HepG2 (cell line): ENCODE measurements at regions not wholly inside any gene's neighbourhood (a gene's known extent, or its start where the extent isn't known, plus 50 kb on each side); places are given as distances from the start of the nearest gene placed in this dataset.
A peak's percentile ranks its signal among the peaks of the same experiment; 100 is the strongest.

Experiments used
- ATAC-seq: fragments of 200-7000 bp; cut with Tn5 transposase; 3 replicates; pipeline ENCODE4 v1.9.1; 2020; ENCODE audit warnings: mild to moderate bottlenecking, moderate library complexity
- BruUV-seq: library from RNA; stranded (reverse); fragments of 400-500 nt; replicated peaks from 2 replicates; lab custom pipeline; 2021; lab: Mats Ljungman, UMichigan
- CTCF ChIA-PET: fragments of 300-600 bp; formaldehyde crosslinking; extraction: SDS; loops from one replicate; lab custom pipeline; 2021; ENCODE audit warnings: low total read pairs, inconsistent platforms, low intra/inter-chr PET ratio; lab: Yijun Ruan, JAX
- POLR2A ChIA-PET: fragments of 350-600 bp; sonication (Branson Sonifier 250); formaldehyde crosslinking; loops from one replicate; lab custom pipeline; 2020; ENCODE audit warnings: antibody characterized with exemption, inconsistent platforms; lab: Yijun Ruan, JAX
- DNase-seq: peaks from one replicate; pipeline ENCODE4 v3.0.0-alpha.2; 2015; ENCODE audit warnings: low spot score
- FAIRE-seq: peaks from 3 replicates; lab custom pipeline; 2011; peaks lifted over from hg19 to GRCh38; lab: Jason Lieb, UNC
- H2AFZ ChIP-seq: one replicate; pipeline ENCODE4 v1.6.1; 2011; ENCODE audit warnings: low read length, inconsistent platforms
- H3K27ac ChIP-seq: fragments of 300-600 bp; 3 replicates; pipeline ENCODE4 v1.8.0; 2011; ENCODE audit warnings: mixed run types, mild to moderate bottlenecking, mixed read lengths, low read length, inconsistent platforms; ENCODE audit not compliant: insufficient read depth; ENCODE audit errors: extremely low read length
- H3K27me3 ChIP-seq, 2 experiments: fragments of 200-600 bp in 1 of 2; 2 replicates in 1 of 2; 3 replicates in 1 of 2; pipeline versions ENCODE4 v1.6.0 to v1.8.0; 2011; ENCODE audit warnings: low read length in 2 of 2, mild to moderate bottlenecking in 2 of 2, moderate library complexity in 2 of 2, inconsistent platforms in 1 of 2; ENCODE audit not compliant: insufficient read depth in 2 of 2, control insufficient read depth in 1 of 2
- H3K36me3 ChIP-seq, 2 experiments: fragments of 200-600 bp in 1 of 2; replicated peaks in 1 of 2; 2 replicates in 1 of 2; 3 replicates in 1 of 2; pipeline versions ENCODE4 v1.5.1 to v1.8.0; 2011; ENCODE audit warnings: low read length in 2 of 2, inconsistent platforms in 1 of 2; ENCODE audit not compliant: insufficient read depth in 2 of 2, control insufficient read depth in 1 of 2
- H3K4me1 ChIP-seq: 2 replicates; pipeline ENCODE4 v1.5.1; 2012; ENCODE audit warnings: low read length, inconsistent platforms; ENCODE audit not compliant: insufficient read depth
- H3K4me2 ChIP-seq: 2 replicates; pipeline ENCODE4 v1.6.0; 2011; ENCODE audit warnings: low read depth, low read length, inconsistent platforms
- H3K4me3 ChIP-seq, 3 experiments: fragments of 200-600 bp in 1 of 3; sonication (generic), shearing (Covaris generic) in 1 of 3; replicated peaks in 1 of 3; 2 replicates each; pipeline ENCODE4 v1.5.1; 2011 to 2016; ENCODE audit warnings: low read length in 3 of 3, inconsistent platforms in 2 of 3, low read depth in 2 of 3, mild to moderate bottlenecking in 2 of 3, control low read depth in 1 of 3, mixed read lengths in 1 of 3; ENCODE audit not compliant: insufficient read depth in 1 of 3
- H3K79me2 ChIP-seq: one replicate; pipeline ENCODE4 v1.6.1; 2011; ENCODE audit warnings: low read length, inconsistent platforms; ENCODE audit not compliant: insufficient read depth
- H3K9ac ChIP-seq: 2 replicates; pipeline ENCODE4 v1.6.0; 2011; ENCODE audit warnings: mild to moderate bottlenecking, low read depth, low read length, inconsistent platforms; ENCODE audit not compliant: insufficient read depth
- H3K9me3 ChIP-seq: 2 replicates; pipeline ENCODE4 v1.5.1; 2012; ENCODE audit warnings: mild to moderate bottlenecking, low read length
- H4K20me1 ChIP-seq: 2 replicates; pipeline ENCODE4 v1.6.0; 2011; ENCODE audit warnings: inconsistent platforms, mild to moderate bottlenecking, low read length, moderate library complexity; ENCODE audit not compliant: insufficient read depth
- HMG20A ChIP-seq: IDR thresholded peaks from 2 replicates; pipeline ENCODE4 v1.6.1; 2016; ENCODE audit warnings: borderline replicate concordance
- NONO ChIP-seq, 2 experiments: fragments of 450-650 bp in 1 of 2; sonication (generic) in 1 of 2; formaldehyde crosslinking in 1 of 2; IDR thresholded peaks in 1 of 2; conservative IDR thresholded peaks in 1 of 2; 2 replicates each; pipeline versions ENCODE4 v1.6.1 to v1.8.0; 2017 to 2022; ENCODE audit warnings: mild to moderate bottlenecking in 1 of 2, missing genetic modification reagents in 1 of 2, moderate library complexity in 1 of 2
- SAFB2 ChIP-seq: sonication (generic); formaldehyde crosslinking; IDR thresholded peaks from 2 replicates; pipeline ENCODE4 v1.5.1; 2020; ENCODE audit warnings: missing genetic modification reagents, low read depth, mild to moderate bottlenecking, borderline replicate concordance
- TRIM24 ChIP-seq: sonication (generic); formaldehyde crosslinking; IDR thresholded peaks from 2 replicates; pipeline ENCODE4 v1.8.0; 2022; ENCODE audit warnings: mild to moderate bottlenecking, missing genetic modification reagents
- XRCC5 ChIP-seq: fragments of 200-400 bp; formaldehyde crosslinking; optimal IDR thresholded peaks from 2 replicates; pipeline ENCODE3; 2017; ENCODE audit warnings: mild to moderate bottlenecking, low read length
- YEATS4 ChIP-seq: sonication (generic); formaldehyde crosslinking; IDR thresholded peaks from 2 replicates; pipeline ENCODE4 v1.4.0; 2020; ENCODE audit warnings: missing genetic modification reagents, borderline replicate concordance
- ZKSCAN1 ChIP-seq: fragments of 150-350 bp; IDR thresholded peaks from 2 replicates; pipeline ENCODE4 v1.6.1; 2014; ENCODE audit warnings: low read length
- ZNF121 ChIP-seq: sonication (generic); formaldehyde crosslinking; IDR thresholded peaks from 2 replicates; pipeline ENCODE4 v1.5.0; 2020; ENCODE audit warnings: mild to moderate bottlenecking, missing genetic modification reagents
- ZNF18 ChIP-seq: sonication (generic); formaldehyde crosslinking; IDR thresholded peaks from 2 replicates; pipeline ENCODE4 v1.8.0; 2022; ENCODE audit warnings: mild to moderate bottlenecking, missing genetic modification reagents; ENCODE audit not compliant: insufficient replicate concordance
- ZNF234 ChIP-seq: sonication (generic); formaldehyde crosslinking; conservative IDR thresholded peaks from 2 replicates; pipeline ENCODE4 v1.5.1; 2020; ENCODE audit warnings: mild to moderate bottlenecking, missing genetic modification reagents
- ZNF549 ChIP-seq: sonication (generic); formaldehyde crosslinking; IDR thresholded peaks from 2 replicates; pipeline ENCODE4 v1.5.0; 2020; ENCODE audit warnings: missing genetic modification reagents
- ZNF570 ChIP-seq: sonication (generic); formaldehyde crosslinking; IDR thresholded peaks from 2 replicates; pipeline ENCODE4 v1.4.0; 2020; ENCODE audit warnings: mild to moderate bottlenecking, missing genetic modification reagents, borderline replicate concordance
- ZNF660 ChIP-seq: sonication (generic); formaldehyde crosslinking; IDR thresholded peaks from 2 replicates; pipeline ENCODE4 v1.5.1; 2020; ENCODE audit warnings: mild to moderate bottlenecking, low read depth, missing genetic modification reagents, borderline replicate concordance
- ZNF7 ChIP-seq: IDR thresholded peaks from 2 replicates; pipeline ENCODE4 v1.6.1; 2016; ENCODE audit warnings: missing biosample characterization, missing genetic modification reagents
- ZNF761 ChIP-seq: sonication (generic); formaldehyde crosslinking; conservative IDR thresholded peaks from 2 replicates; pipeline ENCODE4 v1.4.0; 2020; ENCODE audit warnings: mild to moderate bottlenecking, missing genetic modification reagents
- WGBS: methylation state at CpG from one replicate; pipeline ENCODE4 v1.1.6; 2017; ENCODE audit warnings: low lambda C conversion rate; 5-methylcytosine and 5-hydroxymethylcytosine counted together
- in situ Hi-C: cut with HindIII; loops from 2 replicates; pipeline ENCODE4 v1.10.0; 2017; ENCODE audit warnings: low pct_unique_long_range_greater_than_20kb; ENCODE audit not compliant: extremely low pct_ligation_motif_present
- intact Hi-C: fragments of 100-400 bp; cut with micrococcal nuclease; formaldehyde crosslinking; loops from one replicate; pipeline ENCODE4 v1.10.0; 2022; ENCODE audit not compliant: unreplicated experiment

GRCh38 chr20:57881466-57882385 lies 171.9 kb upstream of the PMEPA1 start:
- BruUV-seq = no TSS peak
- Histone ChIP-seq H4K20me1 (no peaks in the 10 kb centered on the region), H3K9ac (no peak overlapping the region), H3K9me3 (no peaks in the 10 kb centered on the region), H3K4me2 (no peak overlapping the region), H3K4me3 (no peak overlapping the region), H2AFZ (no peak overlapping the region), H3K27ac (no peak overlapping the region), H3K4me1 (no peaks in the 10 kb centered on the region), H3K27me3 (peaks cover 6 to 68% of the 10 kb centered on the region in 2 experiments; a peak in 4 of 5 replicates), H3K36me3 (no peaks in the 10 kb centered on the region), H3K79me2 (no peaks in the 10 kb centered on the region)
- in situ Hi-C loops (no loop called here), intact Hi-C loops (no loop called here)
- DNase-seq = no peak
- 22% methylated on average over 15 of the region's 15 CpGs for WGBS
- CTCF ChIA-PET = no interaction called here
- ATAC-seq = peak; percentile 28; the same call in 1 of the 3 replicates
- TF ChIP-seq ZNF660 (CRISPR knock-in tag) = no peak
- TF ChIP-seq ZNF7 = no peak
- TF ChIP-seq ZNF570 = no peak
- no peak for TF ChIP-seq TRIM24 (CRISPR knock-in tag)
- TF ChIP-seq ZNF549 (CRISPR knock-in tag) = no peak
- FAIRE-seq = no peak
- POLR2A ChIA-PET = no interaction called here

- H3K36me3 ChIP-seq = no peaks in the 10 kb centered on the region
- H3K27ac ChIP-seq = no peak overlapping the region
- H4K20me1 ChIP-seq = no peaks in the 10 kb centered on the region
- ChIA-PET POLR2A (no interaction called here), CTCF (no interaction called here)
- intact Hi-C loops = no loop called here
- H3K79me2 ChIP-seq = no peaks in the 10 kb centered on the region
- no peak overlapping the region for H3K4me2 ChIP-seq
- BruUV-seq = no TSS peak
- H2AFZ ChIP-seq = no peak overlapping the region
- H3K27me3 ChIP-seq = peaks cover 6 to 72% of the 10 kb centered on the region in 2 experiments; a peak in 4 of 5 replicates
- in situ Hi-C loops = no loop called here
- no peak overlapping the region for H3K4me3 ChIP-seq
- no peak for DNase-seq
- H3K9me3 ChIP-seq = no peaks in the 10 kb centered on the region
- no peaks in the 10 kb centered on the region for H3K4me1 ChIP-seq
- TF ChIP-seq SAFB2 = no peak
- no peak for TF ChIP-seq YEATS4 (CRISPR knock-in tag)
- no peak for TF ChIP-seq NONO (IDR thresholded peaks at IDR 0.05)
- TF ChIP-seq NONO (CRISPR knock-in tag; conservative IDR thresholded peaks at IDR 0.05) = no peak
- TF ChIP-seq ZNF234 (CRISPR knock-in tag) = no peak
- no peak for TF ChIP-seq ZKSCAN1
- no peak for TF ChIP-seq XRCC5
- no peak for TF ChIP-seq ZNF761
- no peak for TF ChIP-seq ZNF18
- TF ChIP-seq HMG20A (CRISPR knock-in tag) = no peak
- TF ChIP-seq ZNF121 = no peak
- H3K9ac ChIP-seq = no peak overlapping the region
- no peak for FAIRE-seq
- ATAC-seq = no peak
Observed at GRCh38 chr20:57880571-57880892, 170.7 kb upstream of the PMEPA1 start.
